ENCODE measurements at regions not wholly inside any gene's neighbourhood (a gene's known extent, or its start where the extent isn't known, plus 50 kb on each side); places are given as distances from the start of the nearest gene placed in this dataset.

- TF ChIP-seq, protein P1, sequence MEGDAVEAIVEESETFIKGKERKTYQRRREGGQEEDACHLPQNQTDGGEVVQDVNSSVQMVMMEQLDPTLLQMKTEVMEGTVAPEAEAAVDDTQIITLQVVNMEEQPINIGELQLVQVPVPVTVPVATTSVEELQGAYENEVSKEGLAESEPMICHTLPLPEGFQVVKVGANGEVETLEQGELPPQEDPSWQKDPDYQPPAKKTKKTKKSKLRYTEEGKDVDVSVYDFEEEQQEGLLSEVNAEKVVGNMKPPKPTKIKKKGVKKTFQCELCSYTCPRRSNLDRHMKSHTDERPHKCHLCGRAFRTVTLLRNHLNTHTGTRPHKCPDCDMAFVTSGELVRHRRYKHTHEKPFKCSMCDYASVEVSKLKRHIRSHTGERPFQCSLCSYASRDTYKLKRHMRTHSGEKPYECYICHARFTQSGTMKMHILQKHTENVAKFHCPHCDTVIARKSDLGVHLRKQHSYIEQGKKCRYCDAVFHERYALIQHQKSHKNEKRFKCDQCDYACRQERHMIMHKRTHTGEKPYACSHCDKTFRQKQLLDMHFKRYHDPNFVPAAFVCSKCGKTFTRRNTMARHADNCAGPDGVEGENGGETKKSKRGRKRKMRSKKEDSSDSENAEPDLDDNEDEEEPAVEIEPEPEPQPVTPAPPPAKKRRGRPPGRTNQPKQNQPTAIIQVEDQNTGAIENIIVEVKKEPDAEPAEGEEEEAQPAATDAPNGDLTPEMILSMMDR (IDR thresholded peaks at IDR 0.05; ENCODE audit: borderline replicate concordance, insufficient read depth, low read depth, low read length) = no peak
- H3K4me3 ChIP-seq (ENCODE audit: low read depth, low read length) = no peak overlapping the region
Measured at GRCh38 chr7:130917669-130918128, 183.7 kb upstream of the KLF14 start.

DNA sequence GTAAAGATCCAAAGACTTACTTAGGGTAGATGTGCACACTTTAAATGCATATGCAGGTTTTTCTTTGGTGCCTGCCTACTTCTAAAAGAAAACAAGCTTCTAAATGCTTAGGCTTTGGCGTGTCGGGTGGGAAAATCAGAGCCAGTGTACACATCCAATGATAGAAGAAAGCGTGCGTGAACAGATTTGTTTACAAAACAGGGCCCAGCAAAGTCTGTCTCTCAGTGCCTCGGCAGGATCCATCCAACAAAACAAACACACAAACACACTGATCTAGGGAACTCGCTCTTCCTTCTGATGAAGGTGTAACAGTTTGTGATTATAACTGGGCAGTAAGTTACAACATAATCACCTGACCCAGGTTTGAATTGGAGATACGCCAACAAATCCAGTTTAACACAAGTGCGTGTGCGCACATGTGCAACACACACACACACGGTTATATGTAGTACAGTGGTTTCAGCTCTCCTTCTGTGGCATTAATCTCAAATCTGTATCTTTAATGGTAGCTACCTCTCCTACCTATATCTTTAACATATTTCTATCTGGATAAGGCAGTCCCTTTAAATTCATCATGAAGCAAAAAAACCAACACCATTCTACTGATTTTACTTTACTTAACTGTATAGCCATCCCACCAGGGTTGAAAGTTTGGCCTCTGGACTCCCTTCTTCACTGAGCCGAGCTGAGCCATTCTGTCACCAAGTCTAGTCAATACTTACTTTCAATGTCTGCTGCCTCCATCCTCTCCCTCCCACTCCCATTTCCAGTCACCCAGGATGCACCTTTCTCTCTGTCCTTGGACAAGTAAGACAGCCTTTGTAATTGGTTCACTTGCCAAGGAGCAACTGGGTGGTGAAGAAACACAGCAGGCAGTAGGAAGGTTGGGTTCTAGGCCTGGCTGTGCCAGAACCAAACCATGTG, 184.4 kb upstream of the KLF14 start:
- H3K4me3 ChIP-seq (ENCODE audit: low read depth, low read length) = no peak overlapping the region

DNA sequence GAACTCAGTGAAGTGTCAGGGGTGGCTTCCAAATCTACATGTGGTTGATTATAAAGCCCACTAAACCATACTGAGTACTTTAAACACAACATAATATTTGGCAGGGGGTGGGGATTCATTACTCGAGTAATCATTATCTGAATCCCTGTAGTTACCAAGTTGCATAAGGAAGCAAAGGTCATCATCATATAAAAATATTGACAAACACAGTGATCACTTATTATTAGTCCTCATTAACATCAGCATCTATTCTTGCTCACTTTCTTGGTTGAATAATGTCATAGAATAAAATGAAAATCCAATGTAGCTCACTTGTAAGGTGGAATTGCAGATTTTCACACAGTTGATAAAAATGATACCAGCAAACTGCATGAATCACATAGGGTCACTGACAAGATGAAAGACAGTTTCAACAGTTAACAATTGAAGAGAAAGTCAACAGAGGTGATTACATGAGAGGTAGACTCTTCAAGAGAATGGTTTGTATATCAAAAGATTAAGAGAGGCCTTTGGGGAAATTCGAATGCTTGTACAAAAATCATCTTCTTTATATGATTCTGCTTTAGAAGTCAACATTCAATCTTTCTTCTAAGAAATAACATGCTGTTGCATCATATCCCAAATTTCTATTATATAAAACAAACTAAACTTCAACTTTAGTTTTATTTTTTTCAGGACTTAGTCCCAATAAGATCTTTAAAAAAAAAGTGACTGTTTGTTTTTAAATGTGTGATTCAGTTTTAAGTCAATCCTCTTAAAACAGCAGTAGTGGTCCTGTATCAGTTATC, 185.5 kb upstream of the KLF14 start:
- TF ChIP-seq, protein P1 (IDR thresholded peaks at IDR 0.05; ENCODE audit: borderline replicate concordance, insufficient read depth, low read depth, low read length) = no peak
- no peak overlapping the region for H3K4me3 ChIP-seq (ENCODE audit: low read depth, low read length)

More for the DNA sequence above, 184.4 kb upstream of the KLF14 start:
- TF ChIP-seq, protein P1 (IDR thresholded peaks at IDR 0.05; ENCODE audit: borderline replicate concordance, insufficient read depth, low read depth, low read length) = no peak

DNA sequence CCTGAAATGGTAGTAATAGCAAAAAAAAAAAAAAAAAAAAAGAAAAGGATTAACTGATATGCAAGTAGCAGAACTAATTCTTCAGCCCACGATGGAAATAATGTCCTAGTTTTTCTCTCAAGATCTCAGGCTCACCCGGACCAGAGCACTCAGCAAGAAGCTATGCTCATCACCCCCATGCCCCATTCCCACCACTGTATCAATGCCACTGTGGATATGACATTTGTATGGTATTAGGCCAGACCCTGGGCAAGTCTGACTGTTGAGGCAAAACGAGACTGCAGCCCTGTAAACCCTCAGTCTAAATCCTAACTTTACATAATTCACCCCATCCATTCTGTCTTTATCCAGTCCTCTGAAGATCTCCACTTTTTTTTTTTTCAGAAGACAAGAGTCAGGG, 186.1 kb upstream of the KLF14 start:
- H3K4me3 ChIP-seq (ENCODE audit: low read depth, low read length) = no peak overlapping the region
- TF ChIP-seq, protein P1 (IDR thresholded peaks at IDR 0.05; ENCODE audit: borderline replicate concordance, insufficient read depth, low read depth, low read length) = no peak

DNA sequence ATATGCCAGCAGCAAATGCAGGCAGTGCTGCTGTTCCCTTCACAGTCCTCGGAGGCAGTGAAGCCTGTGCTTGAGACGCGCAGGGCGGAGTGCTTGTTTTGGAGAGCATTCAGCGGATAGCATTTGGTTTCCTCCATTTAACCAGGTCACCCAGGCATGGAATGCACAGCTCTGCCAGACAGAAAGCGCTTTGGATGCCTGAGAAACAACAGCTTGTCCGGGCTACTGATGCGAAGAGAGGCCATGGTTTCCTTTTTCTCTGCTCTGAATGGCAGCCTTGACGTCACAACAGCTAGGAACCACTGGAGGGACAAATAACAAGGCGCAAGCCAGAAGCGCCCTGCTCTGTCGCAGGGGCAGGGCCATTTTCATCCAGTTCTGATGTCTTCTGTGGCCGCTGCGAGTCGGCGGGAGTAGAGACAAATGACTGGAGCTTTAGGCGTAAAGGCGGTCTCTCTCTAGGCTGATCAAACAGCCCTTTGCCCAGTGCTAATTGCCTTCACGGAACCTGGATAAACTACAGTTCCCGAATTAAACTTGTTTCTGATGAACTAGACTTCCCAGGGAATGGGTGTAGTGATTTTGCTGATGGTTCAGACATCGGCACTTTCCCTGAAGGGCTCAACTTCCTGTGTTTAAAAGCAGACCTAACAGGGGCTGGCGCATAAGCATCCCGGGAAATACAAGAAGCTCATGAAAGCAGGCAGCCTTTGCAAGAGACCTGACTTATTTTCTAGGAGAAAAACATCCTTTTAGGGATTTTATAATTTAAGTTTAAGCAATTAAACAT, 187.6 kb upstream of the KLF14 start:
- TF ChIP-seq, protein P1 (IDR thresholded peaks at IDR 0.05; ENCODE audit: borderline replicate concordance, insufficient read depth, low read depth, low read length) = no peak
- H3K4me3 ChIP-seq (ENCODE audit: low read depth, low read length) = no peak overlapping the region

GRCh38 chr7:130922206-130923112, 188.5 kb upstream of the KLF14 start:
- TF ChIP-seq, protein P1 (IDR thresholded peaks at IDR 0.05; ENCODE audit: borderline replicate concordance, insufficient read depth, low read depth, low read length) = no peak
- H3K4me3 ChIP-seq (ENCODE audit: low read depth, low read length) = no peak overlapping the region
